OCI-LY7 (cell line): ENCODE measurements at regions not wholly inside any gene's neighbourhood (a gene's known extent, or its start where the extent isn't known, plus 50 kb on each side); places are given as distances from the start of the nearest gene placed in this dataset.

Experiments used
- BruUV-seq: library from RNA; stranded (reverse); fragments of 400-500 nt; replicated peaks from 2 replicates; lab custom pipeline; 2021; lab: Mats Ljungman, UMichigan
- CTCF ChIA-PET: fragments of 300-600 bp; sonication (Branson Sonifier 250); formaldehyde crosslinking; loops from one replicate; lab custom pipeline; 2022; ENCODE audit warnings: antibody characterized with exemption; ENCODE audit not compliant: unreplicated experiment; lab: Charles Lee
- POLR2A ChIA-PET: fragments of 300-600 bp; sonication (Branson Sonifier 250); formaldehyde crosslinking; loops from one replicate; lab custom pipeline; 2022; ENCODE audit warnings: antibody characterized with exemption; lab: Charles Lee
- DNase-seq: peaks from one replicate; pipeline ENCODE4 v3.0.0-alpha.2; 2015; ENCODE audit warnings: low spot score
- H2AFZ ChIP-seq: fragments of 200-600 bp; sonication (generic), shearing (Covaris generic); 2 replicates; pipeline ENCODE4 v1.6.1; 2014; ENCODE audit warnings: mild to moderate bottlenecking, antibody characterized with exemption, low read length, moderate library complexity
- H3K27ac ChIP-seq: fragments of 200-600 bp; sonication (generic); 2 replicates; pipeline ENCODE4 v1.5.1; 2014; ENCODE audit warnings: mixed run types, low read depth, mild to moderate bottlenecking, moderate library complexity, low read length, inconsistent platforms; ENCODE audit not compliant: poor library complexity, severe bottlenecking
- H3K36me3 ChIP-seq: fragments of 200-600 bp; sonication (generic); 2 replicates; pipeline ENCODE4 v1.6.1; 2014; ENCODE audit warnings: mild to moderate bottlenecking, antibody characterized with exemption, low read length, moderate library complexity, mixed read lengths; ENCODE audit not compliant: insufficient read depth
- H3K4me1 ChIP-seq: fragments of 200-600 bp; sonication (generic); 2 replicates; pipeline ENCODE4 v1.5.1; 2014; ENCODE audit warnings: mild to moderate bottlenecking, low read length; ENCODE audit not compliant: insufficient read depth, poor library complexity, severe bottlenecking
- H3K4me2 ChIP-seq: fragments of 200-600 bp; sonication (generic); 2 replicates; pipeline ENCODE4 v1.6.1; 2014; ENCODE audit warnings: mild to moderate bottlenecking, low read length
- H3K4me3 ChIP-seq: fragments of 200-600 bp; sonication (generic); 2 replicates; pipeline ENCODE4 v1.5.1; 2014; ENCODE audit warnings: mild to moderate bottlenecking, low read depth, low read length; ENCODE audit not compliant: poor library complexity, severe bottlenecking
- H3K79me2 ChIP-seq: fragments of 200-600 bp; sonication (generic); 2 replicates; pipeline ENCODE4 v1.6.1; 2016; ENCODE audit warnings: low read depth, mild to moderate bottlenecking, low read length, moderate library complexity, mixed read lengths; ENCODE audit not compliant: insufficient read depth
- H3K9me2 ChIP-seq: fragments of 200-600 bp; sonication (generic); 2 replicates; pipeline ENCODE4 v1.6.1; 2016; ENCODE audit warnings: mild to moderate bottlenecking, low read length, mixed read lengths; ENCODE audit not compliant: insufficient read depth
- H3K9me3 ChIP-seq: fragments of 200-600 bp; sonication (generic); 2 replicates; pipeline ENCODE4 v1.6.1; 2014; ENCODE audit warnings: mild to moderate bottlenecking, mixed run types, low read length, mixed read lengths
- H4K20me1 ChIP-seq: fragments of 200-600 bp; sonication (generic); 2 replicates; pipeline ENCODE4 v1.6.1; 2014; ENCODE audit warnings: mild to moderate bottlenecking, antibody characterized with exemption, low read length, moderate library complexity, mixed read lengths; ENCODE audit not compliant: insufficient read depth
- EZH2phosphoT487 ChIP-seq: fragments of 200-600 bp; sonication (generic); IDR thresholded peaks from 2 replicates; pipeline ENCODE4 v1.6.1; 2018; ENCODE audit warnings: low read depth, borderline replicate concordance, mild to moderate bottlenecking, mixed run types, antibody characterized with exemption, low read length, moderate library complexity, mixed read lengths
- intact Hi-C: fragments of 100-400 bp; cut with micrococcal nuclease; formaldehyde crosslinking; loops from one replicate; pipeline ENCODE4 v1.10.0; 2022; ENCODE audit not compliant: unreplicated experiment
- TF ChIP-seq, protein P1 (sequence below): fragments of 200-600 bp; sonication (generic); conservative IDR thresholded peaks from 2 replicates; pipeline ENCODE4 v1.5.1; 2014; ENCODE audit warnings: mild to moderate bottlenecking, antibody characterized with exemption, low read length, moderate library complexity, mixed read lengths

DNA sequence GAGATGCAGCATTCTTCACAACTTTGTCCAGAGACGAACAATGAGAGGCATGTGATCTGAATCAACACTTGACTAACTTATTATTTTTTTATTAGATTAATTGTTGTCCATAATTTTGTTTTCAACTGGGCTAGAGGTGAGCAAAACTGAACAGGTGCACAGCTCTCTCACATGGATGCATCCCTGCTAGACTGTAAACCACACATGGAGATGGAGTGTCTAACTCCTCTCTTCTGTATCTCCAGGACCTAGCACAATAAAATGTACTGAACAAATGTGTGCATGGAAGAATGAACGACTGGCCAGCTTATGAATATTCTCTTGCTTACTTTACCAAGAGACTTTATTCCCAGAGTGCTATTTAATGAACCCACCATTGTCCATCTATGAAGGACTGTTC lies 627.7 kb downstream of the LIG4 start:
- H2AFZ ChIP-seq: no peak overlapping the region
- TF ChIP-seq EZH2phosphoT487: no peak
- TF ChIP-seq, protein P1, sequence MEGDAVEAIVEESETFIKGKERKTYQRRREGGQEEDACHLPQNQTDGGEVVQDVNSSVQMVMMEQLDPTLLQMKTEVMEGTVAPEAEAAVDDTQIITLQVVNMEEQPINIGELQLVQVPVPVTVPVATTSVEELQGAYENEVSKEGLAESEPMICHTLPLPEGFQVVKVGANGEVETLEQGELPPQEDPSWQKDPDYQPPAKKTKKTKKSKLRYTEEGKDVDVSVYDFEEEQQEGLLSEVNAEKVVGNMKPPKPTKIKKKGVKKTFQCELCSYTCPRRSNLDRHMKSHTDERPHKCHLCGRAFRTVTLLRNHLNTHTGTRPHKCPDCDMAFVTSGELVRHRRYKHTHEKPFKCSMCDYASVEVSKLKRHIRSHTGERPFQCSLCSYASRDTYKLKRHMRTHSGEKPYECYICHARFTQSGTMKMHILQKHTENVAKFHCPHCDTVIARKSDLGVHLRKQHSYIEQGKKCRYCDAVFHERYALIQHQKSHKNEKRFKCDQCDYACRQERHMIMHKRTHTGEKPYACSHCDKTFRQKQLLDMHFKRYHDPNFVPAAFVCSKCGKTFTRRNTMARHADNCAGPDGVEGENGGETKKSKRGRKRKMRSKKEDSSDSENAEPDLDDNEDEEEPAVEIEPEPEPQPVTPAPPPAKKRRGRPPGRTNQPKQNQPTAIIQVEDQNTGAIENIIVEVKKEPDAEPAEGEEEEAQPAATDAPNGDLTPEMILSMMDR: no peak
- ChIA-PET POLR2A (no interaction called here), CTCF (no interaction called here)
- H3K9me2 ChIP-seq: no peaks in the 10 kb centered on the region
- no peaks in the 10 kb centered on the region for H3K9me3 ChIP-seq
- H3K36me3 ChIP-seq: no peaks in the 10 kb centered on the region
- H3K4me3 ChIP-seq: no peak overlapping the region
- H3K79me2 ChIP-seq: no peaks in the 10 kb centered on the region
- intact Hi-C loops: no loop called here
- no peaks in the 10 kb centered on the region for H4K20me1 ChIP-seq
- BruUV-seq: no TSS peak
- no peak for DNase-seq
- H3K27ac ChIP-seq: no peak overlapping the region
- no peaks in the 10 kb centered on the region for H3K4me1 ChIP-seq
- no peak overlapping the region for H3K4me2 ChIP-seq

DNA sequence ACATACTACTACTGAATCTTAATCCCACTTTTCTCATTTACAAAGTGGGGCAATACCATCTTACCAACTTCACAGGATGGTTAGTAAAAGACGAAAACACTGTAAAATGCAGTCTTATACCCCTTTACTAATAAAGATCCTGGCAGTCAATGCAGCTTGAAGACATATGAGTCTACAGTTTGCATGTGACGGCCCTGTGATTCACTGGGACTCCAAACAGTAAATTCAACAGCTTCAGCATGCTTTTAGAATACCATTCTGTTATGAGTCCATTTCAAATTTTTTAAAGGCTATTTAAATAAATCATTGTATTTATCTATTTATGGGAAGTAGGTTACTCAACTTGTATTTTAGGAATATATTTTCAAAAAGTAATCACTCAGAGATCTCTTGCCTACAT lies 629.1 kb downstream of the LIG4 start:
- H3K4me1 ChIP-seq: no peaks in the 10 kb centered on the region
- H3K9me3 ChIP-seq: no peaks in the 10 kb centered on the region
- no peak overlapping the region for H3K4me2 ChIP-seq
- no peak for TF ChIP-seq EZH2phosphoT487
- TF ChIP-seq, protein P1: no peak
- no peak for DNase-seq
- ChIA-PET CTCF (no interaction called here), POLR2A (interaction anchor here (0.6 kb wide), 1 partner anchor 979 kb away, joined by 3 read pairs; no protein-coding TSS in a partner anchor)
- H4K20me1 ChIP-seq: no peaks in the 10 kb centered on the region
- intact Hi-C loops: no loop called here
- no peak overlapping the region for H2AFZ ChIP-seq
- no TSS peak for BruUV-seq
- H3K36me3 ChIP-seq: no peaks in the 10 kb centered on the region
- no peak overlapping the region for H3K4me3 ChIP-seq
- H3K79me2 ChIP-seq: no peaks in the 10 kb centered on the region
- no peaks in the 10 kb centered on the region for H3K9me2 ChIP-seq
- no peak overlapping the region for H3K27ac ChIP-seq

DNA sequence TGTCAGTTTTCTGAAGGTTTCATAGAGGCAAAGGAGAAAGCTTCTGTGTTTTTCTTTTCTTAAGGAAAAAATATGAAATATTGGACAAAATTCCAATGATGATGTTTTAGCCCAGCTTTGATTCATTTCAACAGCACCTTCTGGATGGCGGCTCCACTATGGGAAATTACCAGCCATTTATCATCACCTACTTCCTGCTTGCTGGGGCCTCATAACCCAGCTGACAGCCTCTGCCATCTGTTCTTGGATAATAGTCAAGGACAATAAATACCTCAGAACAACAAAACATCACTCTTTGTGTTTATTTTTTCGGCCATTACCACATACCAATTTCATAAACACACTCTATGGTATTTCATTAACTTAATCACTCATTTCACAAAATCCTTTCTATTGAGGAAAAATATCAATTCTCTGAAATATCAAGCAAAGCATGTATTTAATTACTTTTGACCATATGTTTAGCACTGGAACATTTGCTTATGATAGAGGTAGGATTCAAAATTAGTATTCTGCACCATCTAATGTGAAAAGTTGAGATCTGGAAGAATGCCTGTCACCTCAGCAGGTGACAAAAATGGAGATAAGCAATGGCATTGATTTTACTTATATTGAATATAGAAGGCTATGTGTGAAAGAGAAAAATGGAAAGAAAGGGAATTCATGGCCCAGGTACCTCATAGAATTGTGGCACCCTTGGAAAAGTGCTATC lies 629.7 kb downstream of the LIG4 start:
- Histone ChIP-seq H3K4me3 (no peak overlapping the region), H3K4me2 (no peak overlapping the region)
- intact Hi-C loops: no loop called here

More for the DNA sequence above, 629.7 kb downstream of the LIG4 start:
- Histone ChIP-seq H3K9me2 (no peaks in the 10 kb centered on the region), H3K79me2 (no peaks in the 10 kb centered on the region), H3K4me1 (no peaks in the 10 kb centered on the region), H3K36me3 (no peaks in the 10 kb centered on the region), H3K27ac (no peak overlapping the region), H3K9me3 (no peaks in the 10 kb centered on the region), H4K20me1 (no peaks in the 10 kb centered on the region), H2AFZ (no peak overlapping the region)
- CTCF ChIA-PET: no interaction called here
- POLR2A ChIA-PET: interaction anchor here (0.7 kb wide), 1 partner anchor 305 kb away, joined by 5 read pairs; no protein-coding TSS in a partner anchor
- DNase-seq: no peak
- no TSS peak for BruUV-seq
- no peak for TF ChIP-seq EZH2phosphoT487
- TF ChIP-seq, protein P1: no peak
